ENCODE measurements at regions not wholly inside any gene's neighbourhood (a gene's known extent, or its start where the extent isn't known, plus 50 kb on each side); places are given as distances from the start of the nearest gene placed in this dataset.
"Not testable (repeated sequence)": the region's sequence is repeated elsewhere in the genome, so short reads cannot be mapped to it uniquely, and the experiment has no call there.

DNA sequence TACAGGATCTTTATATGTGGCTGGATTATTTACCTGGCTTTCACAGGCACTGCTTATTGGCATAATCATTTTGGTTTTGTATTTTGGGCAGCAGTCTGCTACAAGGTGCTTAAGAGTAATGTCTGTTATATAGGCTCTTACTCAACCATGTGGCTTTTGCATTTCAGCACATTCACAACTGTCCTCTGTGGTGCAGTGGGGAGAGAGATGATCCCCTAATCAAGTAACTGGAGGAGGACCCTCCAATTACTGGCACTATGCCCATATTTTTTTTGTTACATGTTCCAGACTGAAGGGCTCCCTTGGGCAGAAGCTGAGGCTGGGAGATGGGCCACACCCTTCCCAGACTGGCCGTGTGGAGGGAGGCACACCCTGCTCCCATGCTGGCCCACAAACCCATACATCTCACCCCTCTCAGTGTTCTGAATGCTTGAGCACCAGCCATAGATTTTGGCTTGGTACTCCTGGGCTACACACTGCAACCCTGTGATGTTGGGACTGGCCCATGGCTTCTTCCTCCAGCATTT, 173.5 kb downstream of the FAM174A start:
- no peak for DNase-seq (ENCODE audit: low read depth, low spot score)
- no TSS peak for BruUV-seq (replicated peaks)

DNA sequence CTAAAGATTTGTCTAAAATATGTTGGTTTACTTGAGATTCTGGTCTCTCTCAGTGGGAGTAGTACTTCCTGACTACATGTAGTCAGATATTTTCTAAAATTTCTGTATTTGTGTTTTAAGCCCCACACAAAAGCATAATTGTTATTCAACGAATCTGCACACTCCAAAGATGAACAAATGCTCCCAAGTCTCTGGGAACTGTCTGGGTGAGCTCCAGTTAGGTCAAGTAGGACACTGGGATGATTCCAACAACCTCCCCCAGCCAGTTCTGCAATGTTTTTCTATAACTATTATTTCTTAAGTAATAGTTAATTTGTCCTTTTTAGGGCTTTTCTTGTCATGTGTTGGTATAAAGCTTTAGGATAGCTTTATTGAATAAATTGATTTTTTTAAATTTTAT, 174.6 kb downstream of the FAM174A start:
- TF ChIP-seq JUN (IDR thresholded peaks at IDR 0.05; ENCODE audit: borderline replicate concordance, insufficient read depth, insufficient read length, low read depth) (no peak), MYC (IDR thresholded peaks at IDR 0.05; ENCODE audit: low read depth, low read length) (no peak), POLR2AphosphoS5 (IDR thresholded peaks at IDR 0.05; ENCODE audit: insufficient read depth, low read depth, low read length) (no peak), POLR2A (IDR thresholded peaks at IDR 0.05; ENCODE audit: low read depth, low read length) (no peak), GATA2 (IDR thresholded peaks at IDR 0.05; ENCODE audit: insufficient read depth, insufficient read length, low read depth, low read length) (no peak), MAX (IDR thresholded peaks at IDR 0.05; ENCODE audit: insufficient read depth, insufficient read length) (no peak), FOS (IDR thresholded peaks at IDR 0.05; ENCODE audit: borderline replicate concordance, insufficient read depth, low read length) (no peak), EZH2 (IDR thresholded peaks at IDR 0.05; ENCODE audit: borderline replicate concordance, low read depth, low read length, severe bottlenecking) (no peak), CTCF (IDR thresholded peaks at IDR 0.05; ENCODE audit: extremely low read depth in 1 of 2, insufficient read depth in 1 of 2, low read depth in 1 of 2, low read length in 2 of 2) (no peak)
- Histone ChIP-seq H3K4me1 (ENCODE audit: control insufficient read depth, extremely low read depth, insufficient read depth, low read length) (peaks cover 6% of the 10 kb centered on the region), H3K9me3 (replicated peaks; ENCODE audit: control insufficient read depth, insufficient read depth, low read length) (no peaks in the 10 kb centered on the region), H3K27ac (ENCODE audit: insufficient read depth, low read depth, low read length) (no peak overlapping the region), H2AFZ (ENCODE audit: low read depth, low read length) (no peak overlapping the region), H3K9me1 (replicated peaks; ENCODE audit: control insufficient read depth, extremely low read depth, insufficient read depth, low read length) (no peaks in the 10 kb centered on the region), H4K20me1 (replicated peaks; ENCODE audit: control insufficient read depth, extremely low read depth, insufficient read depth, low read length) (no peaks in the 10 kb centered on the region), H3K27me3 (ENCODE audit: control insufficient read depth in 2 of 2, insufficient read depth in 2 of 2, low read length in 2 of 2) (no peaks in the 10 kb centered on the region), H3K9ac (replicated peaks; ENCODE audit: extremely low read depth, insufficient read depth, low read length) (no peak overlapping the region), H3K79me2 (ENCODE audit: control insufficient read depth, insufficient read depth, low read length) (no peaks in the 10 kb centered on the region), H3K4me2 (ENCODE audit: insufficient read depth, low read length) (no peak overlapping the region), H3K4me3 (replicated peaks in 1 of 3; ENCODE audit: insufficient read depth in 1 of 3, low read depth in 1 of 3, low read length in 3 of 3) (no peak overlapping the region), H3K36me3 (ENCODE audit: control insufficient read depth in 2 of 2, extremely low read depth in 1 of 2, insufficient read depth in 2 of 2, low read length in 2 of 2) (no peaks in the 10 kb centered on the region)
- DNase-seq (ENCODE audit: low read depth, low spot score) (no peak), FAIRE-seq (no peak)
- CTCF ChIA-PET, result interaction anchor here (1.5 to 2.4 kb wide), 2 partner anchors 9 to 12 kb away, joined by 5 to 8 read pairs; no protein-coding TSS in a partner anchor
- dilution Hi-C loops (cut with MboI; ENCODE audit: extremely low pct_ligation_motif_present, low sequenced_read_pairs) (no loop called here), intact Hi-C loops (cut with micrococcal nuclease) (no loop called here)
- BruUV-seq (replicated peaks), result no TSS peak
- POLR2A ChIA-PET, result no interaction called here

More for the DNA sequence above, 173.5 kb downstream of the FAM174A start:
- Histone ChIP-seq H3K27me3 (ENCODE audit: control insufficient read depth in 2 of 2, insufficient read depth in 2 of 2, low read length in 2 of 2) (no peaks in the 10 kb centered on the region), H2AFZ (ENCODE audit: low read depth, low read length) (no peak overlapping the region), H4K20me1 (replicated peaks; ENCODE audit: control insufficient read depth, extremely low read depth, insufficient read depth, low read length) (no peaks in the 10 kb centered on the region), H3K4me1 (ENCODE audit: control insufficient read depth, extremely low read depth, insufficient read depth, low read length) (peaks cover 6% of the 10 kb centered on the region), H3K9ac (replicated peaks; ENCODE audit: extremely low read depth, insufficient read depth, low read length) (no peak overlapping the region), H3K79me2 (ENCODE audit: control insufficient read depth, insufficient read depth, low read length) (no peaks in the 10 kb centered on the region), H3K4me3 (replicated peaks in 1 of 3; ENCODE audit: insufficient read depth in 1 of 3, low read depth in 1 of 3, low read length in 3 of 3) (no peak overlapping the region), H3K4me2 (ENCODE audit: insufficient read depth, low read length) (no peak overlapping the region), H3K36me3 (ENCODE audit: control insufficient read depth in 2 of 2, extremely low read depth in 1 of 2, insufficient read depth in 2 of 2, low read length in 2 of 2) (no peaks in the 10 kb centered on the region), H3K9me3 (replicated peaks; ENCODE audit: control insufficient read depth, insufficient read depth, low read length) (no peaks in the 10 kb centered on the region), H3K27ac (ENCODE audit: insufficient read depth, low read depth, low read length) (no peak overlapping the region), H3K9me1 (replicated peaks; ENCODE audit: control insufficient read depth, extremely low read depth, insufficient read depth, low read length) (no peaks in the 10 kb centered on the region)
- ChIA-PET POLR2A (no interaction called here), CTCF (interaction anchor here (1.5 to 2.4 kb wide), 2 partner anchors 10 to 11 kb away, joined by 5 to 8 read pairs; no protein-coding TSS in a partner anchor)
- TF ChIP-seq POLR2AphosphoS5 (IDR thresholded peaks at IDR 0.05; ENCODE audit: insufficient read depth, low read depth, low read length), result no peak
- intact Hi-C loops (cut with micrococcal nuclease) (no loop called here), dilution Hi-C loops (cut with MboI; ENCODE audit: extremely low pct_ligation_motif_present, low sequenced_read_pairs) (no loop called here)
- FAIRE-seq, result no peak

DNA sequence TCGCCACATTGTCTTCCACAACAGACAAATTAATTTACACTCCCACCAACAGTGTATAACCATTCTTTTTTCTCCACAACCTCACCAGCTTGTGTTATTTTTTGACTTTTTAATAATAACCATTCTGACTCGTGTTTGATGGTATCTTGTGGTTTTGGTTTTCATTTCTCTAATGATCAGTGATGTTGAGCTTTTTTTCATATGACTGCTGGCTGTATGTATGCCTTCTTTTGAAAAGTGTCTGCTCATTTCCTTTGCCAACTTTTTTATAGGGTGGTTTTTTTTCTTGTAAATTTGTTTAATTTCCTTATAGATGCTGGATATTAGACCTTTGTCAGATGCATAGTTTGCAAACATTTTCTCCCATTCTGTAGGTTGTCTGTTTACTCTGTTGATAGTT, 179.6 kb downstream of the FAM174A start:
- H3K4me2 ChIP-seq (ENCODE audit: insufficient read depth, low read length); H3K9me1 ChIP-seq (replicated peaks; ENCODE audit: control insufficient read depth, extremely low read depth, insufficient read depth, low read length); H3K4me1 ChIP-seq (ENCODE audit: control insufficient read depth, extremely low read depth, insufficient read depth, low read length); H3K27ac ChIP-seq (ENCODE audit: insufficient read depth, low read depth, low read length); H4K20me1 ChIP-seq (replicated peaks; ENCODE audit: control insufficient read depth, extremely low read depth, insufficient read depth, low read length); H3K27me3 ChIP-seq (ENCODE audit: control insufficient read depth in 2 of 2, insufficient read depth in 2 of 2, low read length in 2 of 2); H3K9ac ChIP-seq (replicated peaks; ENCODE audit: extremely low read depth, insufficient read depth, low read length); intact Hi-C loops (cut with micrococcal nuclease); POLR2A ChIA-PET; dilution Hi-C loops (cut with MboI; ENCODE audit: extremely low pct_ligation_motif_present, low sequenced_read_pairs); H3K79me2 ChIP-seq (ENCODE audit: control insufficient read depth, insufficient read depth, low read length); FAIRE-seq; BruUV-seq (replicated peaks); H3K4me3 ChIP-seq (replicated peaks in 1 of 3; ENCODE audit: insufficient read depth in 1 of 3, low read depth in 1 of 3, low read length in 3 of 3); H3K36me3 ChIP-seq (ENCODE audit: control insufficient read depth in 2 of 2, extremely low read depth in 1 of 2, insufficient read depth in 2 of 2, low read length in 2 of 2); CTCF ChIA-PET; H2AFZ ChIP-seq (ENCODE audit: low read depth, low read length); DNase-seq (ENCODE audit: low read depth, low spot score); H3K9me3 ChIP-seq (replicated peaks; ENCODE audit: control insufficient read depth, insufficient read depth, low read length): not testable (repeated sequence)

All from endothelial cell of umbilical vein (primary cell).